ENCODE measurements at regions not wholly inside any gene's neighbourhood (a gene's known extent, or its start where the extent isn't known, plus 50 kb on each side); places are given as distances from the start of the nearest gene placed in this dataset.

- Histone ChIP-seq H3K27me3 (replicated peaks; ENCODE audit: insufficient read depth) (no peaks in the 10 kb centered on the region), H3K4me3 (no peak overlapping the region), H4K20me1 (ENCODE audit: insufficient read depth) (no peaks in the 10 kb centered on the region), H3K9ac (no peak overlapping the region), H2AFZ (no peak overlapping the region), H3K36me3 (ENCODE audit: low read depth) (no peaks in the 10 kb centered on the region), H3K4me1 (ENCODE audit: insufficient read depth) (no peaks in the 10 kb centered on the region), H3K9me3 (ENCODE audit: low read depth) (no peaks in the 10 kb centered on the region), H3K4me2 (ENCODE audit: unreplicated experiment) (no peak overlapping the region), H3K79me2 (ENCODE audit: insufficient read depth) (no peaks in the 10 kb centered on the region), H3K9me2 (ENCODE audit: insufficient read depth) (0 out of 2 replicates have a peak, but pooled peaks cover 2% of the 10 kb centered on the region), H3F3A (ENCODE audit: insufficient read depth) (no peaks in the 10 kb centered on the region), H3K27ac (no peak overlapping the region)
- in situ Hi-C loops (cut with MboI) = no loop called here
- WGBS, 2 experiments (ENCODE audit: low coverage in 1 of 2, low lambda C conversion rate in 2 of 2, missing lambda C conversion rate in 2 of 2) = 36% methylated on average over 2 of the region's 2 CpGs
- DNase-seq = no peak
- no peak for TF ChIP-seq EZH2phosphoT487 (IDR thresholded peaks at IDR 0.05; ENCODE audit: insufficient read depth, low read depth)
Observed at GRCh38 chr7:88590963-88591362, 168.5 kb upstream of the ZNF804B start.

DNA sequence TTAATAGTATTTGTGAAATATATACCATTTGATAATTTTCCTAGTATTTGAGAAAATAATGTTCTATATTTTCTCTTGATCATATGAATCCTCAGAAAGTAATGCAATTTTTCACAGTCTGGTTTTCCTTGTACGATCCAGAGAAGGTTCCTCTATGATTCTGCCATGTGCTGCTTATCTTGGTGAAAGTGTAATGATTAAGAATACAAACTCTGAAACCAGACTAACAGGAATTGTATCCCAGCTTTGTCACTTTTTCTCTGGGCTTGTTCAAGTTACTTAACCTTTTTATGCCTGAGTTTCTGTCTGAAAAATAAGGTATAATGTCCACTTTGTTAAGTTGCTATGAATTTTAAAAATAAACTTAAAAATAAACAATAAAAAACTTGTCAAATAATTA lies 169.6 kb upstream of the ZNF804B start:
- no peaks in the 10 kb centered on the region for H3F3A ChIP-seq (ENCODE audit: insufficient read depth)
- H3K27me3 ChIP-seq (replicated peaks; ENCODE audit: insufficient read depth) = no peaks in the 10 kb centered on the region
- H3K36me3 ChIP-seq (ENCODE audit: low read depth) = no peaks in the 10 kb centered on the region
- H3K79me2 ChIP-seq (ENCODE audit: insufficient read depth) = no peaks in the 10 kb centered on the region
- no peaks in the 10 kb centered on the region for H3K4me1 ChIP-seq (ENCODE audit: insufficient read depth)
- no peak overlapping the region for H2AFZ ChIP-seq
- H3K27ac ChIP-seq = no peak overlapping the region
- 6 to 9% methylated on average over 1 of the region's 1 CpG for WGBS, 2 experiments (ENCODE audit: low coverage in 1 of 2, low lambda C conversion rate in 2 of 2, missing lambda C conversion rate in 2 of 2)
- H3K9ac ChIP-seq = no peak overlapping the region
- no peak overlapping the region for H3K4me3 ChIP-seq
- no peaks in the 10 kb centered on the region for H4K20me1 ChIP-seq (ENCODE audit: insufficient read depth)
- TF ChIP-seq EZH2phosphoT487 (IDR thresholded peaks at IDR 0.05; ENCODE audit: insufficient read depth, low read depth) (no peak), EZH2 (IDR thresholded peaks at IDR 0.05; ENCODE audit: insufficient read depth, poor library complexity, severe bottlenecking) (no peak)
- no peak overlapping the region for H3K4me2 ChIP-seq (ENCODE audit: unreplicated experiment)
- H3K9me3 ChIP-seq (ENCODE audit: low read depth) = no peaks in the 10 kb centered on the region
- in situ Hi-C loops (cut with MboI) = no loop called here
- no peak for DNase-seq
- no peaks in the 10 kb centered on the region for H3K9me2 ChIP-seq (ENCODE audit: insufficient read depth)

- no peaks in the 10 kb centered on the region for H3K79me2 ChIP-seq (ENCODE audit: insufficient read depth)
- no peaks in the 10 kb centered on the region for H3K36me3 ChIP-seq (ENCODE audit: low read depth)
- no peak for TF ChIP-seq EZH2 (IDR thresholded peaks at IDR 0.05; ENCODE audit: insufficient read depth, poor library complexity, severe bottlenecking)
- TF ChIP-seq EZH2phosphoT487 (IDR thresholded peaks at IDR 0.05; ENCODE audit: insufficient read depth, low read depth) = no peak
- H3F3A ChIP-seq (ENCODE audit: insufficient read depth) = no peaks in the 10 kb centered on the region
- no peak overlapping the region for H2AFZ ChIP-seq
- H3K4me2 ChIP-seq (ENCODE audit: unreplicated experiment) = no peak overlapping the region
- no peaks in the 10 kb centered on the region for H3K9me2 ChIP-seq (ENCODE audit: insufficient read depth)
- no peak overlapping the region for H3K4me3 ChIP-seq
- H3K27me3 ChIP-seq (replicated peaks; ENCODE audit: insufficient read depth) = no peaks in the 10 kb centered on the region
- no peaks in the 10 kb centered on the region for H3K4me1 ChIP-seq (ENCODE audit: insufficient read depth)
- H3K9me3 ChIP-seq (ENCODE audit: low read depth) = no peaks in the 10 kb centered on the region
- WGBS, 2 experiments (ENCODE audit: low coverage in 1 of 2, low lambda C conversion rate in 2 of 2, missing lambda C conversion rate in 2 of 2) = 9 to 10% methylated on average over 3 of the region's 3 CpGs
- no peak overlapping the region for H3K27ac ChIP-seq
- no peak for DNase-seq
- no peak overlapping the region for H3K9ac ChIP-seq
- H4K20me1 ChIP-seq (ENCODE audit: insufficient read depth) = no peaks in the 10 kb centered on the region
- in situ Hi-C loops (cut with MboI) = no loop called here
Observed at GRCh38 chr7:88586890-88587289, 172.6 kb upstream of the ZNF804B start.

GRCh38 chr7:88586219-88586618 lies 173.3 kb upstream of the ZNF804B start:
- Histone ChIP-seq H4K20me1 (ENCODE audit: insufficient read depth) (no peaks in the 10 kb centered on the region), H3K27ac (no peak overlapping the region), H3K9me2 (ENCODE audit: insufficient read depth) (no peaks in the 10 kb centered on the region), H2AFZ (no peak overlapping the region), H3K36me3 (ENCODE audit: low read depth) (no peaks in the 10 kb centered on the region), H3K27me3 (replicated peaks; ENCODE audit: insufficient read depth) (no peaks in the 10 kb centered on the region), H3K4me2 (ENCODE audit: unreplicated experiment) (no peak overlapping the region), H3K4me3 (no peak overlapping the region), H3K9ac (no peak overlapping the region), H3K9me3 (ENCODE audit: low read depth) (no peaks in the 10 kb centered on the region), H3K79me2 (ENCODE audit: insufficient read depth) (no peaks in the 10 kb centered on the region), H3F3A (ENCODE audit: insufficient read depth) (no peaks in the 10 kb centered on the region), H3K4me1 (ENCODE audit: insufficient read depth) (no peaks in the 10 kb centered on the region)
- TF ChIP-seq EZH2phosphoT487 (IDR thresholded peaks at IDR 0.05; ENCODE audit: insufficient read depth, low read depth) (no peak), EZH2 (IDR thresholded peaks at IDR 0.05; ENCODE audit: insufficient read depth, poor library complexity, severe bottlenecking) (no peak)
- no peak for DNase-seq
- 20 to 24% methylated on average over 3 of the region's 3 CpGs for WGBS, 2 experiments (ENCODE audit: low coverage in 1 of 2, low lambda C conversion rate in 2 of 2, missing lambda C conversion rate in 2 of 2)
- in situ Hi-C loops (cut with MboI) = no loop called here

DNA sequence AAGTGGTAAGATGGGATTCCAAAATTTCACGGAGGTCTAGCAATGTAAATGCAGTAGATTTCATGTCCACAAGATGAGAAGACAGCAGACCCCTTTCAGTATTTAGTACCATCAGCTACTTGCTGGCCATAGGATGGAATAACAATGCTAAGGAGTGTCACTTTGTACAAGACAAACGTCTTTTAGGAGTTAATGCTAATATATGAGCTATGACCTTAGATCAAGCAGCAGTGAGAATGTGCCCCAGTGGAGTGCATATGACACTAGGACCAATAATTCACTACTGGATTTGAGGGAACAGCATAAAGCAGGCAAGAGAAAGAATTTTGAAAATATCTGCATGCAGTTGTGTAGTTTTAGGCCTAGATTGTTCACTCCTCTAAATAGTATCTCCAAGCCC lies 182.8 kb upstream of the ZNF804B start:
- WGBS, 2 experiments (ENCODE audit: low coverage in 1 of 2, low lambda C conversion rate in 2 of 2, missing lambda C conversion rate in 2 of 2) = 4 to 5% methylated on average over 2 of the region's 2 CpGs
- no peak overlapping the region for H3K4me2 ChIP-seq (ENCODE audit: unreplicated experiment)
- DNase-seq = no peak

More for the DNA sequence above, 182.8 kb upstream of the ZNF804B start:
- Histone ChIP-seq H3F3A (ENCODE audit: insufficient read depth) (no peaks in the 10 kb centered on the region), H3K4me1 (ENCODE audit: insufficient read depth) (no peaks in the 10 kb centered on the region), H3K27ac (no peak overlapping the region), H3K9me3 (ENCODE audit: low read depth) (no peaks in the 10 kb centered on the region), H3K27me3 (replicated peaks; ENCODE audit: insufficient read depth) (no peaks in the 10 kb centered on the region), H3K9me2 (ENCODE audit: insufficient read depth) (no peaks in the 10 kb centered on the region), H3K9ac (no peak overlapping the region), H3K79me2 (ENCODE audit: insufficient read depth) (no peaks in the 10 kb centered on the region), H3K4me3 (no peak overlapping the region), H3K36me3 (ENCODE audit: low read depth) (no peaks in the 10 kb centered on the region), H4K20me1 (ENCODE audit: insufficient read depth) (no peaks in the 10 kb centered on the region), H2AFZ (no peak overlapping the region)
- TF ChIP-seq EZH2phosphoT487 (IDR thresholded peaks at IDR 0.05; ENCODE audit: insufficient read depth, low read depth) (no peak), EZH2 (IDR thresholded peaks at IDR 0.05; ENCODE audit: insufficient read depth, poor library complexity, severe bottlenecking) (no peak)
- in situ Hi-C loops (cut with MboI) = no loop called here

All from GM23248 (cell line).